Upper lobe of left lung (tissue), 6 donors: ENCODE measurements at regions not wholly inside any gene's neighbourhood (a gene's known extent, or its start where the extent isn't known, plus 50 kb on each side); places are given as distances from the start of the nearest gene placed in this dataset.
"Not testable (repeated sequence)": the region's sequence is repeated elsewhere in the genome, so short reads cannot be mapped to it uniquely, and the experiment has no call there.

Experiments used
- ATAC-seq, 2 donors: fragments of 200-7000 bp; cut with Tn5 transposase; one replicate each; pipeline ENCODE4 v1.9.1; 2022; ENCODE audit warnings: mild to moderate bottlenecking in 2 of 2, moderate library complexity in 2 of 2; ENCODE audit not compliant: low FRiP score in 2 of 2
- DNase-seq, 2 donors: peaks; one replicate each; pipeline ENCODE4 v3.0.0-alpha.2; 2019 to 2020
- H3K27ac ChIP-seq, 4 donors: fragments of 200-600 bp; sonication (generic); one replicate each; pipeline ENCODE4 v1.5.1; 2016 to 2019
- H3K27me3 ChIP-seq, 4 donors: fragments of 200-600 bp; sonication (generic); one replicate each; pipeline ENCODE4 v1.5.1; 2017 to 2019
- H3K36me3 ChIP-seq, 4 donors: fragments of 200-600 bp; sonication (generic); one replicate each; pipeline ENCODE4 v1.5.1; 2016 to 2019
- H3K4me1 ChIP-seq, 4 donors: fragments of 200-600 bp; sonication (generic); one replicate each; pipeline ENCODE4 v1.5.1; 2018 to 2019
- H3K4me3 ChIP-seq, 4 donors: fragments of 200-600 bp; sonication (generic); one replicate each; pipeline ENCODE4 v1.5.1; 2017 to 2019; ENCODE audit warnings: mild to moderate bottlenecking in 2 of 4, moderate library complexity in 1 of 4
- H3K9me3 ChIP-seq, 4 donors: fragments of 200-600 bp; sonication (generic); one replicate each; pipeline ENCODE4 v1.5.1; 2018 to 2019
- EP300 ChIP-seq, 4 donors: sonication (generic); formaldehyde crosslinking; IDR thresholded peaks; one replicate each; pipeline ENCODE4 v1.5.1; 2017; ENCODE audit warnings: antibody characterized with exemption in 4 of 4, control low read depth in 2 of 4
- POLR2A ChIP-seq, 4 donors: fragments of 450-650 bp; IDR thresholded peaks; one replicate each; pipeline ENCODE4 v1.5.1; 2016 to 2017; ENCODE audit warnings: antibody characterized with exemption in 4 of 4, mild to moderate bottlenecking in 2 of 4
- POLR2AphosphoS5 ChIP-seq, 2 donors: sonication (generic); formaldehyde crosslinking; IDR thresholded peaks; one replicate each; pipeline ENCODE4 v1.5.1; 2017; ENCODE audit warnings: antibody characterized with exemption in 2 of 2
- WGBS, 2 donors: methylation state at CpG; one replicate each; pipeline ENCODE4 v1.1.5; 2017 to 2018; 5-methylcytosine and 5-hydroxymethylcytosine counted together
- TF ChIP-seq, protein P1 (sequence below), 6 experiments: fragments of 450-650 bp in 4 of 6; fragments of 200-600 bp in 2 of 6; sonication (generic) in 2 of 6; IDR thresholded peaks; one replicate each; pipeline ENCODE4 v1.5.1; 2016 to 2019; ENCODE audit warnings: antibody characterized with exemption in 6 of 6
- donor health status: DM: no; HTN: no; CAD: no; lungs with moderate emphysema.
- donor health status: DM: no; HTN: yes; CAD: no; lungs with severe emphysema.

DNA sequence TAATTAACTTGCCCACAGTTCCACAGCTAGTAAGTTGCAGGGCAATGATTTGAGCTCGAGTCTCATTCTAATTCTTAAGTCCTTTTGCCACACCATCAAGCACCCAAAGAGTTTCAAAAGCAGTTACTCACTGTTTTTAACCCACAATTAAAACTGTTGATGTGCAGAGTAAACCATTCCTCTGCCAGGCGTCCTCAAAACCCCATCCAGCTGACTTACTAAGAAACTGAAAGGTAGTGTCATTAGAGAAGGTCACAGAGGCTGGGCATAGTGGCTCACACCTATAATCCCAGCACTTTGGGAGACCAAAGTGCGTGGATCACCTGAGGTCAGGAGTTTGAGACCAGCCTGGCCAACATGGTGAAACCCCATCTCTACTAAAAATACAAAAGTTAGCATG lies 121.7 kb downstream of the CHIC2 start:
- Histone ChIP-seq H3K36me3 (no peaks in the 10 kb centered on the region), H3K4me3 (no peak overlapping the region), H3K4me1 (no peaks in the 10 kb centered on the region), H3K27me3 (no peaks in the 10 kb centered on the region), H3K9me3 (peaks cover 6 to 12% (median 9%) of the 10 kb centered on the region in 4 donors), H3K27ac (no peak overlapping the region)
- ATAC-seq (no peak), DNase-seq (no peak)
- WGBS, 2 donors: 57 to 78% methylated on average over 3 of the region's 3 CpGs
- TF ChIP-seq, protein P1, sequence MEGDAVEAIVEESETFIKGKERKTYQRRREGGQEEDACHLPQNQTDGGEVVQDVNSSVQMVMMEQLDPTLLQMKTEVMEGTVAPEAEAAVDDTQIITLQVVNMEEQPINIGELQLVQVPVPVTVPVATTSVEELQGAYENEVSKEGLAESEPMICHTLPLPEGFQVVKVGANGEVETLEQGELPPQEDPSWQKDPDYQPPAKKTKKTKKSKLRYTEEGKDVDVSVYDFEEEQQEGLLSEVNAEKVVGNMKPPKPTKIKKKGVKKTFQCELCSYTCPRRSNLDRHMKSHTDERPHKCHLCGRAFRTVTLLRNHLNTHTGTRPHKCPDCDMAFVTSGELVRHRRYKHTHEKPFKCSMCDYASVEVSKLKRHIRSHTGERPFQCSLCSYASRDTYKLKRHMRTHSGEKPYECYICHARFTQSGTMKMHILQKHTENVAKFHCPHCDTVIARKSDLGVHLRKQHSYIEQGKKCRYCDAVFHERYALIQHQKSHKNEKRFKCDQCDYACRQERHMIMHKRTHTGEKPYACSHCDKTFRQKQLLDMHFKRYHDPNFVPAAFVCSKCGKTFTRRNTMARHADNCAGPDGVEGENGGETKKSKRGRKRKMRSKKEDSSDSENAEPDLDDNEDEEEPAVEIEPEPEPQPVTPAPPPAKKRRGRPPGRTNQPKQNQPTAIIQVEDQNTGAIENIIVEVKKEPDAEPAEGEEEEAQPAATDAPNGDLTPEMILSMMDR (IDR thresholded peaks at IDR 0.05): no peak
- TF ChIP-seq POLR2AphosphoS5 (IDR thresholded peaks at IDR 0.05): no peak
- TF ChIP-seq EP300 (IDR thresholded peaks at IDR 0.05): no peak
- TF ChIP-seq POLR2A (IDR thresholded peaks at IDR 0.05): no peak

DNA sequence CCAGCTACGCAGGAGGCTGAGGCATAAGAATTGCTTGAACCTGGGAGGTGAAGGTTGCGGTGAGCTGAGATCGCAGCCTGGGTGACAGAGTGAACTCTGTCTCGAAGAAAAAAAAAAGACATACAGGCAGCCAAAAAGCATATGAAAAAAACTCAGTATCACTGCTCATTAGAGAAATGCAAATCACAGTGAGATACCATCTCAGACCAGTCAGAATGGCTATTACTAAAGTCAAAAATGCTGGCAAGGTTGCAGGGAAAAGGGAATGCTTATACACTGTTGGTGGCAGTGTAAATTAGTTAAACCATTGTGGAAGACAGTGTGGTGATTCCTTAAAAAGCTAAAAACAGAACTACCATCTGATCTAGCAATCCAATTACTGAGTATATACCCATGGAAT lies 123.1 kb downstream of the CHIC2 start:
- ATAC-seq (no peak), DNase-seq (no peak)
- Histone ChIP-seq H3K9me3 (peaks cover 6 to 12% (median 9%) of the 10 kb centered on the region in 4 donors), H3K36me3 (no peaks in the 10 kb centered on the region), H3K27ac (no peak overlapping the region), H3K27me3 (no peaks in the 10 kb centered on the region), H3K4me1 (no peaks in the 10 kb centered on the region), H3K4me3 (no peak overlapping the region)
- TF ChIP-seq POLR2A (IDR thresholded peaks at IDR 0.05): no peak
- no peak for TF ChIP-seq EP300 (IDR thresholded peaks at IDR 0.05)
- TF ChIP-seq POLR2AphosphoS5 (IDR thresholded peaks at IDR 0.05): no peak
- TF ChIP-seq, protein P1 (IDR thresholded peaks at IDR 0.05): no peak
- WGBS, 2 donors: 93 to 96% methylated on average over 4 of the region's 4 CpGs

DNA sequence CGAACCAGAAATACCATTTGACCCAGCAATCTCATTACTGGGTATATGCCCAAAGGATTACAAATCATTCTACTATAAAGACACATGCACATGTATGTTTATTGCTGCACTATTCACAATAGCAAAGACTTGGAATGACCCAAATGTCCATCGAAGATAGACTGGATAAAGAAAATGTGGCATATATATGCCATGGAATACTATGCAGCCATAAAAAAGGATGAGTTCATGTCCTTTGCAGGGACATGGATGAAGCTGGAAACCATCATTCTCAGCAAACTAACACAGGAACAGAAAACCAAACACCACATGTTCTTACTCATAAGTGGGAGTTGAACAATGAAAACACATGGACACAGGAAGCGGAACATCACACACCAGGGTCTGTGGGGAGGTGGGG lies 124.5 kb downstream of the CHIC2 start:
- WGBS, 2 donors: 89 to 96% methylated on average over 3 of the region's 3 CpGs
- not testable (repeated sequence) for H3K4me1 ChIP-seq, ATAC-seq, H3K4me3 ChIP-seq, H3K27ac ChIP-seq, H3K27me3 ChIP-seq, DNase-seq, H3K36me3 ChIP-seq
- H3K9me3 ChIP-seq: peaks cover 6 to 12% (median 9%) of the 10 kb centered on the region in 4 donors

DNA sequence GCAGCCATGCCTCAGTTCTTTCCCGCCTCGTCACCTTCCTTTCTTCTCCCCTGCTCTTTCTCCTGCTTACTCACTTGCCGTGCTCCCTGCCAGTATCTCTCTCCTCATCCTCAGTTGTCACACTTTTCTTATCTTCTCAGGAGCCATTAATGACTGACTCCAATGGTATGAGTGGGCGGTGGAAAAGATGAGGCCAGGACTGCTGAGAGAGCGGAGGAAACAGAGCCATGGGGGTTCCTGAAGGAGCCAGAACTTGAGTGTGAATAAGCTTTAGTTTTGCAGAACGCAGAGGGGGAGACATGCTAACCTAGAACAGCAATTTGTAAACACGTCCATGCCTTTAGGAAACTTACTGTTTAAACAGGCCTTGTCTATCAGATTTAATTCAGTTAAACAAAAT lies 126.5 kb downstream of the CHIC2 start:
- Histone ChIP-seq H3K27me3 (no peaks in the 10 kb centered on the region), H3K36me3 (no peaks in the 10 kb centered on the region), H3K4me1 (no peaks in the 10 kb centered on the region), H3K4me3 (no peak overlapping the region), H3K27ac (no peak overlapping the region), H3K9me3 (peaks cover 6 to 12% (median 9%) of the 10 kb centered on the region in 4 donors)
- no peak for TF ChIP-seq EP300 (IDR thresholded peaks at IDR 0.05)
- TF ChIP-seq POLR2A (IDR thresholded peaks at IDR 0.05): no peak
- TF ChIP-seq POLR2AphosphoS5 (IDR thresholded peaks at IDR 0.05): no peak
- TF ChIP-seq, protein P1 (IDR thresholded peaks at IDR 0.05): no peak
- ATAC-seq (peak in 1 of 2 donors; percentile 81), DNase-seq (no peak)
- 75 to 78% methylated on average over 7 of the region's 7 CpGs for WGBS, 2 donors

DNA sequence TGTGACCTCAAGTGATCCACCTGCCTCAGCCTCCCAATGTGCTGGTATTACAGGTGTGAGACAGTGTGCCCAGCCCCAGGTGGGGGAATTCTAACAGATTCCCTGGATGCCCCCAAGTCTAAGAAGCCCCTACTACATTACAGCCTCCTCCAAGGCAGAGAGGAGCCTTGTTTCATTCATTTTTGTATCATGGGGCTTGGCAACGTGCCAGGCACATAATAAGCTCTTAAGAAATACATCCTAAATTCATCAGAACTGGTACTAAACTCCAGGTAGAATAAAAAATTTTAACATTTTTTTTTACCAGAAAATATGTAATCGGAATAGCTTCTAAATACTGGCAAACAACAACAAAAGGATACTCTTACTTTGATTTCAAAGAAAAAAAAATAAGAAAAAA lies 127.1 kb downstream of the CHIC2 start:
- H3K36me3 ChIP-seq: no peaks in the 10 kb centered on the region
- 66 to 70% methylated on average over 2 of the region's 2 CpGs for WGBS, 2 donors
- no peaks in the 10 kb centered on the region for H3K4me1 ChIP-seq
- no peaks in the 10 kb centered on the region for H3K27me3 ChIP-seq
- peaks cover 6 to 12% (median 9%) of the 10 kb centered on the region in 4 donors for H3K9me3 ChIP-seq
- TF ChIP-seq POLR2AphosphoS5 (IDR thresholded peaks at IDR 0.05): no peak
- no peak for TF ChIP-seq POLR2A (IDR thresholded peaks at IDR 0.05)
- TF ChIP-seq EP300 (IDR thresholded peaks at IDR 0.05): no peak
- TF ChIP-seq, protein P1 (IDR thresholded peaks at IDR 0.05): no peak
- no peak overlapping the region for H3K4me3 ChIP-seq
- no peak for ATAC-seq
- H3K27ac ChIP-seq: no peak overlapping the region
- no peak for DNase-seq
